ENCODE measurements at regions not wholly inside any gene's neighbourhood (a gene's known extent, or its start where the extent isn't known, plus 50 kb on each side); places are given as distances from the start of the nearest gene placed in this dataset.

- Histone ChIP-seq H3K4me3 (ENCODE audit: low read length) (no peak overlapping the region), H3K9ac (ENCODE audit: low read length) (no peak overlapping the region), H3K36me3 (ENCODE audit: low read depth, low read length) (no peaks in the 10 kb centered on the region), H4K20me1 (ENCODE audit: low read length) (no peaks in the 10 kb centered on the region), H3F3A (ENCODE audit: low read length, unreplicated experiment) (peaks cover 4% of the 10 kb centered on the region), H3K9me3 (ENCODE audit: low read length) (no peaks in the 10 kb centered on the region), H3K4me1 (ENCODE audit: insufficient read depth, low read length) (peaks cover 24% of the 10 kb centered on the region), H3K4me2 (ENCODE audit: low read length) (no peak overlapping the region), H3K9me2 (replicated peaks; ENCODE audit: low read length) (no peaks in the 10 kb centered on the region), H3K27me3 (ENCODE audit: low read length) (no peaks in the 10 kb centered on the region), H3K79me2 (ENCODE audit: low read length) (no peaks in the 10 kb centered on the region), H3K27ac (ENCODE audit: low read length) (no peak overlapping the region), H2AFZ (ENCODE audit: low read length) (0 out of 2 replicates have a peak overlapping the region, but pooled peaks have one; percentile 2)
- intact Hi-C loops (cut with micrococcal nuclease) = no loop called here
- ChIA-PET CTCF (no interaction called here), POLR2A (ENCODE audit: unreplicated experiment) (no interaction called here)
- BruUV-seq (replicated peaks) = no TSS peak
- TF ChIP-seq CTCF (conservative IDR thresholded peaks at IDR 0.05; ENCODE audit: low read depth, low read length) (no peak), EZH2phosphoT487 (IDR thresholded peaks at IDR 0.05; ENCODE audit: borderline replicate concordance, low read length) (no peak), EZH2 (IDR thresholded peaks at IDR 0.05; ENCODE audit: low read length, unreplicated experiment) (no peak)
- DNase-seq (no peak), ATAC-seq (no peak)
These were observed 928.0 kb upstream of the SOX9 start for GRCh38 chr17:71192848-71193247.

GRCh38 chr17:71200597-71200996 is 920.2 kb upstream of the SOX9 start:
- intact Hi-C loops (cut with micrococcal nuclease) = no loop called here
- Histone ChIP-seq H3K27ac (ENCODE audit: low read length) (no peak overlapping the region), H3K4me1 (ENCODE audit: insufficient read depth, low read length) (peaks cover 3% of the 10 kb centered on the region; the same call in 1 of the 2 replicates), H4K20me1 (ENCODE audit: low read length) (no peaks in the 10 kb centered on the region), H3K9me3 (ENCODE audit: low read length) (no peaks in the 10 kb centered on the region), H3K4me2 (ENCODE audit: low read length) (no peak overlapping the region), H3K27me3 (ENCODE audit: low read length) (no peaks in the 10 kb centered on the region), H3K4me3 (ENCODE audit: low read length) (no peak overlapping the region), H2AFZ (ENCODE audit: low read length) (no peak overlapping the region), H3K36me3 (ENCODE audit: low read depth, low read length) (no peaks in the 10 kb centered on the region), H3K79me2 (ENCODE audit: low read length) (no peaks in the 10 kb centered on the region), H3K9ac (ENCODE audit: low read length) (no peak overlapping the region), H3K9me2 (replicated peaks; ENCODE audit: low read length) (no peaks in the 10 kb centered on the region; the same call in 1 of the 2 replicates), H3F3A (ENCODE audit: low read length, unreplicated experiment) (no peaks in the 10 kb centered on the region)
- ChIA-PET CTCF (no interaction called here), POLR2A (ENCODE audit: unreplicated experiment) (no interaction called here)
- no peak for DNase-seq
- TF ChIP-seq EZH2 (IDR thresholded peaks at IDR 0.05; ENCODE audit: low read length, unreplicated experiment) (no peak), CTCF (conservative IDR thresholded peaks at IDR 0.05; ENCODE audit: low read depth, low read length) (no peak)
- no TSS peak for BruUV-seq (replicated peaks)
- no peak for ATAC-seq

- Histone ChIP-seq H3K27ac (ENCODE audit: low read length) (no peak overlapping the region), H2AFZ (ENCODE audit: low read length) (no peak overlapping the region), H3K79me2 (ENCODE audit: low read length) (no peaks in the 10 kb centered on the region), H3K9me3 (ENCODE audit: low read length) (no peaks in the 10 kb centered on the region), H3K4me2 (ENCODE audit: low read length) (no peak overlapping the region), H3K4me1 (ENCODE audit: insufficient read depth, low read length) (peaks cover 3% of the 10 kb centered on the region; the same call in 1 of the 2 replicates), H3K27me3 (ENCODE audit: low read length) (no peaks in the 10 kb centered on the region), H3K4me3 (ENCODE audit: low read length) (no peak overlapping the region), H3K9me2 (replicated peaks; ENCODE audit: low read length) (no peaks in the 10 kb centered on the region; the same call in 1 of the 2 replicates), H3K36me3 (ENCODE audit: low read depth, low read length) (no peaks in the 10 kb centered on the region), H3K9ac (ENCODE audit: low read length) (no peak overlapping the region), H3F3A (ENCODE audit: low read length, unreplicated experiment) (no peaks in the 10 kb centered on the region), H4K20me1 (ENCODE audit: low read length) (no peaks in the 10 kb centered on the region)
- intact Hi-C loops (cut with micrococcal nuclease) = no loop called here
- no TSS peak for BruUV-seq (replicated peaks)
- ChIA-PET CTCF (no interaction called here), POLR2A (ENCODE audit: unreplicated experiment) (no interaction called here)
- no peak for TF ChIP-seq EZH2 (IDR thresholded peaks at IDR 0.05; ENCODE audit: low read length, unreplicated experiment)
- TF ChIP-seq CTCF (conservative IDR thresholded peaks at IDR 0.05; ENCODE audit: low read depth, low read length) = no peak
- TF ChIP-seq EZH2phosphoT487 (IDR thresholded peaks at IDR 0.05; ENCODE audit: borderline replicate concordance, low read length) = no peak
- DNase-seq (no peak), ATAC-seq (no peak)
These were observed 919.2 kb upstream of the SOX9 start for GRCh38 chr17:71201639-71202038.
